BJ (cell line): ENCODE measurements at regions not wholly inside any gene's neighbourhood (a gene's known extent, or its start where the extent isn't known, plus 50 kb on each side); places are given as distances from the start of the nearest gene placed in this dataset.
"Not testable (repeated sequence)": the region's sequence is repeated elsewhere in the genome, so short reads cannot be mapped to it uniquely, and the experiment has no call there.

Source experiments
- CTCF ChIA-PET: fragments of 350-600 bp; formaldehyde crosslinking; extraction: SDS; loops from one replicate; lab custom pipeline; 2021; ENCODE audit warnings: antibody characterized with exemption, inconsistent platforms; lab: Yijun Ruan, JAX
- POLR2A ChIA-PET: fragments of 300-600 bp; sonication (Branson Sonifier 250); formaldehyde crosslinking; extraction: SDS; loops from one replicate; lab custom pipeline; 2021; ENCODE audit warnings: antibody characterized with exemption; lab: Charles Lee
- DNase-seq: peaks from one replicate; pipeline ENCODE4 v3.0.0-alpha.2; 2011; ENCODE audit warnings: low read depth
- H3K27me3 ChIP-seq: 2 replicates; pipeline ENCODE4 v1.6.0; 2011; ENCODE audit warnings: low read length; ENCODE audit not compliant: control insufficient read depth, insufficient read depth
- H3K36me3 ChIP-seq: 2 replicates; pipeline ENCODE4 v1.5.1; 2011; ENCODE audit warnings: low read length; ENCODE audit not compliant: control insufficient read depth, insufficient read depth
- H3K4me3 ChIP-seq: 2 replicates; pipeline ENCODE4 v1.5.1; 2011; ENCODE audit warnings: low read depth, mild to moderate bottlenecking, control low read depth, low read length
- TF ChIP-seq, protein P1 (sequence below): IDR thresholded peaks from 2 replicates; pipeline ENCODE4 v1.5.1; 2011; ENCODE audit warnings: low read depth, mild to moderate bottlenecking, control low read depth, inconsistent platforms, low read length, moderate library complexity; ENCODE audit not compliant: insufficient read depth

DNA sequence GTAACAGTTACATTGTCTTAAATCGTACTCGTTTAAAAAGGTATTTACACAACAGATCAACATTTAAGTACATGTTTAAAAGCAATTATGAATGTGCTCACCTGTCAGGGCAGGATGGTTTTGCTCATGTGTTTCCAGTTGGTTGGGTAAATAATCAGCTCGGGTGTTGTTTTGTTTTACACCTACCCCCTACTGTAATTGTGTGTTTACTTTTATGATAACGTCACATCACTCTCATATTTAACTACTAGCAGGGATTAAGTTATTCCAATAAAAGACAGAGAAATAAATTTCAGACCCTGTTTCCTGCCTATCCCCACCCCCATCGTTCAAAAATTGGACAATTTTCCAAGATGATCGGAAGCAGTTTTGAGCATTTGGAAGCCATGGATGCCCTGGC lies 390.2 kb downstream of the SEC14L1 start:
- DNase-seq: no peak
- ChIA-PET CTCF (no interaction called here), POLR2A (no interaction called here)
- Histone ChIP-seq H3K36me3 (no peaks in the 10 kb centered on the region), H3K27me3 (peaks cover 18% of the 10 kb centered on the region), H3K4me3 (no peak overlapping the region)
- TF ChIP-seq, protein P1, sequence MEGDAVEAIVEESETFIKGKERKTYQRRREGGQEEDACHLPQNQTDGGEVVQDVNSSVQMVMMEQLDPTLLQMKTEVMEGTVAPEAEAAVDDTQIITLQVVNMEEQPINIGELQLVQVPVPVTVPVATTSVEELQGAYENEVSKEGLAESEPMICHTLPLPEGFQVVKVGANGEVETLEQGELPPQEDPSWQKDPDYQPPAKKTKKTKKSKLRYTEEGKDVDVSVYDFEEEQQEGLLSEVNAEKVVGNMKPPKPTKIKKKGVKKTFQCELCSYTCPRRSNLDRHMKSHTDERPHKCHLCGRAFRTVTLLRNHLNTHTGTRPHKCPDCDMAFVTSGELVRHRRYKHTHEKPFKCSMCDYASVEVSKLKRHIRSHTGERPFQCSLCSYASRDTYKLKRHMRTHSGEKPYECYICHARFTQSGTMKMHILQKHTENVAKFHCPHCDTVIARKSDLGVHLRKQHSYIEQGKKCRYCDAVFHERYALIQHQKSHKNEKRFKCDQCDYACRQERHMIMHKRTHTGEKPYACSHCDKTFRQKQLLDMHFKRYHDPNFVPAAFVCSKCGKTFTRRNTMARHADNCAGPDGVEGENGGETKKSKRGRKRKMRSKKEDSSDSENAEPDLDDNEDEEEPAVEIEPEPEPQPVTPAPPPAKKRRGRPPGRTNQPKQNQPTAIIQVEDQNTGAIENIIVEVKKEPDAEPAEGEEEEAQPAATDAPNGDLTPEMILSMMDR: no peak

DNA sequence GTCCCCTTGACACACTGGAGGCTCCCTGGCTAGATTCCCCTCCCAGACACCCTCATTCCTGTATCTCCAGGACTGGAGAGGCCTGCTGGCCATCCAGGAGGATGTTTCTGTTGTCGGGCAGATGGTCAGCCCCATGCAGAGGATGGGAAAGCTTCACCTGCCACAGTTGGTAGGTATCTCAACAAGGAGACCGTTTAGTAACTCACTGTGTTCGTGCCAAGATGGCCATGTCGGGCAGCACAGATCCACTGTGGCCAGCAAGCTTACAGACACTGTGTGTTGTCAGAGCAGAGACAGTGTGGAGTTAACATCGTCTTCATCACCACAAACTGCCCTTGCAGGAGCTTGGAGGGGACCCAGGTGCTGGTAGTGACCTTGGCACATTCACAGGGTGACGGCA lies 390.9 kb downstream of the SEC14L1 start:
- peaks cover 18% of the 10 kb centered on the region for H3K27me3 ChIP-seq
- ChIA-PET POLR2A (no interaction called here), CTCF (interaction anchor here (1.9 kb wide), 1 partner anchor 482 kb away, joined by 6 read pairs; no protein-coding TSS in a partner anchor)
- no peak overlapping the region for H3K4me3 ChIP-seq
- no peaks in the 10 kb centered on the region for H3K36me3 ChIP-seq
- DNase-seq: no peak
- TF ChIP-seq, protein P1: no peak

DNA sequence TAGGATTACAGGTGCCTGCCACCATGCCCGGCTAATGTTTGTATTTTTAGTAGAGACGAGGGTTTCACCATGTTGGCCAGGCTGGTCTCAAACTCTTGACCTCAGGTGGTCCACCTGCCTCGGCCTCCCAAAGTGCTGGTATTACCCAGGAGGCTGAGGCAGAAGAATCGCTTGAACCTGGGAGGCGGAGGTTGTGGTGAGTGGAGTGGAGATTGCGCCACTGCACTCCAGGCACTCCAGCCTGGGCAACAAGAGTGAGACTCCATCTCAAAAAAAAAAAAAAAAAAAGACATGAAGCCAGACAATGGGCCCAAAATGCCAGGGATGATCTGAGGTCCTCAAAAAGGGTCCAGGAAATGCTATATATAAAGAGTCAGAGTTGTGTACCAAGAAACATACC lies 392.9 kb downstream of the SEC14L1 start:
- H3K36me3 ChIP-seq, CTCF ChIA-PET, POLR2A ChIA-PET, H3K4me3 ChIP-seq, DNase-seq: not testable (repeated sequence)
- peaks cover 13% of the 10 kb centered on the region for H3K27me3 ChIP-seq

DNA sequence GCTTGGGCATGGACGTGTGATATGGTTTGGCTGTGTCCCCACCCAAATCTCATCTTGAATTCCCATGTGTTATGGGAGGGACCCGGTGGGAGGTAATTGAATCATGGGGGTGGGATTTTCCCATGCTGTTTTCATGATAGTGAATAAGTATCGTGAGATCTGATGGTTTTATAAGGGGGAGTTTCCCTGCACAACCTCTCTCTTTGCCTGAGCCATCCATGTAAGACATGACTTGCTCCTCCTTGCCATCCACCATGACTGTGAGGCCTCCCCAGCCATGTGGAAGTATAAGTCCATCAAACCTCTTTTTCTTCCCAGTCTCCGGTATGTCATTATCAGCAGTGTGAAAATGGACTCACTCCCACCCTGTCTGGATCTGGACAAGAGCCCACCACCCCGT lies 393.4 kb downstream of the SEC14L1 start:
- ChIA-PET CTCF (interaction anchor here (1.0 to 1.2 kb wide), 2 partner anchors 9 to 479 kb away, joined by 3 to 4 read pairs; no protein-coding TSS in a partner anchor), POLR2A (no interaction called here)
- DNase-seq: no peak
- H3K36me3 ChIP-seq: no peaks in the 10 kb centered on the region
- peaks cover 10% of the 10 kb centered on the region for H3K27me3 ChIP-seq
- TF ChIP-seq, protein P1: no peak
- no peak overlapping the region for H3K4me3 ChIP-seq

DNA sequence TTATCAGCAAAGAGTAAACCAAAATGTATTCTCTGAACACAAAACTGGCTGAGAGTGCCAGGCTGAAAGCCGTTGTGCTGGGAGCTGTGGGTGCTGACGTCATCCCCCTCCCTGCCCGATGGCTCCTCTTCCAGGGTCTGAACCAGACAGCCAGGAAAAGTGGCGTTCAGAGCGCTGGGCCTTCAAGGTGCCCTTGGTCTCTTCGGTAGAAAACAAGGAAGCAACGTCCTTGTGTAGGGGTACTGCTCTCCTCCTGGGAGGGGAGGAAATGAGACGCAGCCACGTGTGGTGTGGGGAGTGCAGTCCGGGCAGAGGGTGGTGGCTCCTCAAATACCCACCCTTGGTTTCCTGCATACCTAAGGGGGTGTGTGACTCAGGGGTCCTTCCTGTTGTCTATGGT lies 394.7 kb downstream of the SEC14L1 start:
- no peak for DNase-seq
- H3K4me3 ChIP-seq: no peak overlapping the region
- peaks cover 8% of the 10 kb centered on the region for H3K27me3 ChIP-seq
- TF ChIP-seq, protein P1: no peak
- CTCF ChIA-PET: no interaction called here
- H3K36me3 ChIP-seq: no peaks in the 10 kb centered on the region
- POLR2A ChIA-PET: no interaction called here

DNA sequence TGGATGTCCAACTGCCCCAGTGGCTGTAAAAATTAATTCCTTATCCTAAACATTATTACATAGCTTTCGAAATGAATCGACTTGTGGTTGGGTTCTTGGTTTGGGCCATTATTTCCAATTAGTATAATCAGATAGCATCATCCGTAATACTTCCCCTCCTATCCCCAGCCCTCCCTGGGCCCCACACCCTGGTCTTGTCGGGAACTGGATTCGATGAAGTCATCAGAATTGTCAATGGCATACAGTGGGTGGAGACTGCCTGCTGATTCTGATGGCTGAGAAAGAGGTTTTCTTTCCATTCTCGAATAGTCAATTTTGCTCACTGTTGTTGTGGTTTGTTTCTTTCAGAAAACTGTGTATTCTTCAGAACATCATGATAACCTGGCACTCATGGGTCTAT lies 395.1 kb downstream of the SEC14L1 start:
- Histone ChIP-seq H3K4me3 (no peak overlapping the region), H3K27me3 (peaks cover 9% of the 10 kb centered on the region), H3K36me3 (no peaks in the 10 kb centered on the region)
- DNase-seq: no peak
- TF ChIP-seq, protein P1: no peak
- ChIA-PET POLR2A (no interaction called here), CTCF (no interaction called here)
